ENCODE measurements at regions not wholly inside any gene's neighbourhood (a gene's known extent, or its start where the extent isn't known, plus 50 kb on each side); places are given as distances from the start of the nearest gene placed in this dataset.

- TF ChIP-seq CTCF (IDR thresholded peaks at IDR 0.05; ENCODE audit: insufficient read depth, low read depth, low read length) (no peak), EZH2 (IDR thresholded peaks at IDR 0.05; ENCODE audit: insufficient read depth, low read length) (no peak)
- Histone ChIP-seq H3K9ac (ENCODE audit: low read length) (no peak overlapping the region), H3K79me2 (ENCODE audit: insufficient read depth, low read length) (no peaks in the 10 kb centered on the region), H3K27me3 (ENCODE audit: insufficient read depth, low read length) (peaks cover 17% of the 10 kb centered on the region), H2AFZ (ENCODE audit: low read depth, low read length) (no peak overlapping the region), H3K27ac (ENCODE audit: low read depth, low read length) (no peak overlapping the region), H4K20me1 (ENCODE audit: insufficient read depth, low read length) (no peaks in the 10 kb centered on the region), H3K4me2 (ENCODE audit: low read length) (no peak overlapping the region), H3K4me1 (ENCODE audit: insufficient read depth, low read length) (peaks cover 7% of the 10 kb centered on the region), H3K4me3 (ENCODE audit: insufficient read depth, low read depth, low read length) (no peak overlapping the region), H3K9me3 (ENCODE audit: insufficient read depth, low read depth, low read length) (no peaks in the 10 kb centered on the region), H3K36me3 (ENCODE audit: insufficient read depth, low read length) (no peaks in the 10 kb centered on the region)
- FAIRE-seq: no peak
- peaks cover 13% of the 10 kb centered on the region for H3K4me1 Mint-ChIP-seq (ENCODE audit: low read depth, unreplicated experiment)
- H3K4me3 Mint-ChIP-seq (ENCODE audit: unreplicated experiment): no peak overlapping the region
- peaks cover 2% of the 10 kb centered on the region for H3K36me3 Mint-ChIP-seq (ENCODE audit: low read depth, unreplicated experiment)
- H3K27me3 Mint-ChIP-seq (ENCODE audit: low read depth, unreplicated experiment): peaks cover 34% of the 10 kb centered on the region
- no peak for DNase-seq (ENCODE audit: low read depth)
- no peak overlapping the region for H3K27ac Mint-ChIP-seq (ENCODE audit: unreplicated experiment)
- peaks cover 7% of the 10 kb centered on the region for H3K9me3 Mint-ChIP-seq (ENCODE audit: unreplicated experiment)
Observed at GRCh38 chr10:69744971-69745370, 56.7 kb upstream of the COL13A1 start.

GRCh38 chr10:69745698-69746097 lies 56.0 kb upstream of the COL13A1 start:
- Mint-ChIP-seq H3K4me3 (ENCODE audit: unreplicated experiment) (no peak overlapping the region), H3K27ac (ENCODE audit: unreplicated experiment) (no peak overlapping the region), H3K9me3 (ENCODE audit: unreplicated experiment) (peaks cover 7% of the 10 kb centered on the region), H3K4me1 (ENCODE audit: low read depth, unreplicated experiment) (peaks cover 13% of the 10 kb centered on the region), H3K27me3 (ENCODE audit: low read depth, unreplicated experiment) (peaks cover 34% of the 10 kb centered on the region), H3K36me3 (ENCODE audit: low read depth, unreplicated experiment) (peaks cover 2% of the 10 kb centered on the region)
- Histone ChIP-seq H3K36me3 (ENCODE audit: insufficient read depth, low read length) (no peaks in the 10 kb centered on the region), H2AFZ (ENCODE audit: low read depth, low read length) (no peak overlapping the region), H3K27ac (ENCODE audit: low read depth, low read length) (no peak overlapping the region), H3K4me2 (ENCODE audit: low read length) (no peak overlapping the region), H4K20me1 (ENCODE audit: insufficient read depth, low read length) (no peaks in the 10 kb centered on the region), H3K4me3 (ENCODE audit: insufficient read depth, low read depth, low read length) (no peak overlapping the region), H3K4me1 (ENCODE audit: insufficient read depth, low read length) (peaks cover 7% of the 10 kb centered on the region), H3K27me3 (ENCODE audit: insufficient read depth, low read length) (peaks cover 17% of the 10 kb centered on the region), H3K9ac (ENCODE audit: low read length) (no peak overlapping the region), H3K79me2 (ENCODE audit: insufficient read depth, low read length) (no peaks in the 10 kb centered on the region), H3K9me3 (ENCODE audit: insufficient read depth, low read depth, low read length) (no peaks in the 10 kb centered on the region)
- FAIRE-seq (no peak), DNase-seq (ENCODE audit: low read depth) (no peak)
- TF ChIP-seq EZH2 (IDR thresholded peaks at IDR 0.05; ENCODE audit: insufficient read depth, low read length): no peak
- no peak for TF ChIP-seq CTCF (IDR thresholded peaks at IDR 0.05; ENCODE audit: insufficient read depth, low read depth, low read length)

- no peak overlapping the region for H3K4me3 Mint-ChIP-seq (ENCODE audit: unreplicated experiment)
- Histone ChIP-seq H3K4me1 (ENCODE audit: insufficient read depth, low read length) (peaks cover 7% of the 10 kb centered on the region), H4K20me1 (ENCODE audit: insufficient read depth, low read length) (no peaks in the 10 kb centered on the region), H3K79me2 (ENCODE audit: insufficient read depth, low read length) (no peaks in the 10 kb centered on the region), H3K27ac (ENCODE audit: low read depth, low read length) (no peak overlapping the region), H3K9me3 (ENCODE audit: insufficient read depth, low read depth, low read length) (no peaks in the 10 kb centered on the region), H3K27me3 (ENCODE audit: insufficient read depth, low read length) (peaks cover 17% of the 10 kb centered on the region), H3K4me3 (ENCODE audit: insufficient read depth, low read depth, low read length) (no peak overlapping the region), H3K36me3 (ENCODE audit: insufficient read depth, low read length) (no peaks in the 10 kb centered on the region), H2AFZ (ENCODE audit: low read depth, low read length) (no peak overlapping the region), H3K4me2 (ENCODE audit: low read length) (no peak overlapping the region), H3K9ac (ENCODE audit: low read length) (no peak overlapping the region)
- DNase-seq (ENCODE audit: low read depth) (no peak), FAIRE-seq (no peak)
- peaks cover 34% of the 10 kb centered on the region for H3K27me3 Mint-ChIP-seq (ENCODE audit: low read depth, unreplicated experiment)
- TF ChIP-seq CTCF (IDR thresholded peaks at IDR 0.05; ENCODE audit: insufficient read depth, low read depth, low read length): no peak
- H3K27ac Mint-ChIP-seq (ENCODE audit: unreplicated experiment): no peak overlapping the region
- peaks cover 2% of the 10 kb centered on the region for H3K36me3 Mint-ChIP-seq (ENCODE audit: low read depth, unreplicated experiment)
- peaks cover 3% of the 10 kb centered on the region for H3K9me3 Mint-ChIP-seq (ENCODE audit: unreplicated experiment)
- peaks cover 13% of the 10 kb centered on the region for H3K4me1 Mint-ChIP-seq (ENCODE audit: low read depth, unreplicated experiment)
Observed at GRCh38 chr10:69747179-69747578, 54.5 kb upstream of the COL13A1 start.

Measured in astrocyte (in vitro differentiated cells and primary cell).